ENCODE measurements at regions not wholly inside any gene's neighbourhood (a gene's known extent, or its start where the extent isn't known, plus 50 kb on each side); places are given as distances from the start of the nearest gene placed in this dataset.

DNA sequence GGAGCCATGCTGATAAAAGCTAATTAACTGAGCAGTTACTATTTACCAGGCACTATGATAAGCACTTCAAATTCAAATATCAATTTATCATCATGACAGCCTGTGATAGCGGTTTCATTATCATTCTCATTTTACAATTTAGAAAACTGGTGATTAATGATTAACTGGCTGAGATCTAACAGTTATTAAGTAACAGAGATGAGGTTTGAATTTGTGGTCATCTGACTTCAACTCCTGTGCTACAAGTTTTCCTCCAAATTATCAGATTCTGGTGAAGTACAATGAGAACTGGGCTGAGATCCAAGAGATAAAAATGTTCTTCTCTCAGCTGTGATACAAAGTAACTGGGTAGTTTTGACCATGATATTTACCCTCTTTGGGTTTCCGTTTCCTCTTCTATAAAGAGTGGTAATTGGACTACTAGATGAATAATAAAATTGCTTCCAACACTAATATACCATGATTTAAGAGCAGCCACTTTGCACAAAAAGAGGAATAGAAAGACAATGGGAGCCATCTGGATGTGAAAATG lies 74.5 kb upstream of the CCNG1 start:
- no peaks in the 10 kb centered on the region for H3K9me3 Mint-ChIP-seq
- no peak overlapping the region for H3K27ac Mint-ChIP-seq
- no peak for DNase-seq (ENCODE audit: low spot score)
- H3K27me3 Mint-ChIP-seq (ENCODE audit: low read depth): no peaks in the 10 kb centered on the region
- no peaks in the 10 kb centered on the region for H3K36me3 Mint-ChIP-seq (ENCODE audit: low read depth)
- peaks cover 1% of the 10 kb centered on the region for H3K4me1 Mint-ChIP-seq (ENCODE audit: low read depth)
- H3K4me3 Mint-ChIP-seq: no peak overlapping the region

- H3K4me3 Mint-ChIP-seq: no peak overlapping the region
- H3K4me1 Mint-ChIP-seq (ENCODE audit: low read depth): peaks cover 1% of the 10 kb centered on the region
- no peaks in the 10 kb centered on the region for H3K36me3 Mint-ChIP-seq (ENCODE audit: low read depth)
Measured at GRCh38 chr5:163363389-163363788, 74.0 kb upstream of the CCNG1 start.

DNA sequence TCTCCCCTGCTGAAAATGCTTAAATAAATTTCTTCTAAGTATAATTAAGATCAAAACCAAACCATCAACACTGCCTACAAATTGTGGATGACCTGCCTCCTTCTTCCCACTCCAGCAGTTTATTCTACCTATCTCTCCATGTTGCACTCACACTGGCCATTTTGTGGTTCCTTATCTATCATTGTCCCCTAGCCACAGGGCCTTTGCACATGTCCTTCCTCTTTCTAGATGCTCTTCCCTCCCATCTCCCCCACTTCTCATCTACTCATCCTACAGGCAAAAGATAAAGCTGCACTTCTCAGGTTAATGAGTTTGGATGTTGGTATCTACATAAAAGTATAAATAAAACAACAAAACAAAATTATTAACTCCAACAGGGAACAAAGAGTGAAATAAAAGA lies 70.6 kb upstream of the CCNG1 start:
- no peak overlapping the region for H3K4me3 Mint-ChIP-seq
- no peaks in the 10 kb centered on the region for H3K9me3 Mint-ChIP-seq
- H3K4me1 Mint-ChIP-seq (ENCODE audit: low read depth): peaks cover 1% of the 10 kb centered on the region
- no peak overlapping the region for H3K27ac Mint-ChIP-seq
- H3K27me3 Mint-ChIP-seq (ENCODE audit: low read depth): no peaks in the 10 kb centered on the region
- DNase-seq (ENCODE audit: low spot score): no peak
- no peaks in the 10 kb centered on the region for H3K36me3 Mint-ChIP-seq (ENCODE audit: low read depth)

More at GRCh38 chr5:163363389-163363788, 74.0 kb upstream of the CCNG1 start:
- H3K27ac Mint-ChIP-seq: no peak overlapping the region
- no peaks in the 10 kb centered on the region for H3K27me3 Mint-ChIP-seq (ENCODE audit: low read depth)
- no peaks in the 10 kb centered on the region for H3K9me3 Mint-ChIP-seq
- DNase-seq (ENCODE audit: low spot score): no peak

- no peak for DNase-seq (ENCODE audit: low spot score)
- Mint-ChIP-seq H3K4me3 (no peak overlapping the region), H3K27me3 (ENCODE audit: low read depth) (no peaks in the 10 kb centered on the region), H3K36me3 (ENCODE audit: low read depth) (no peaks in the 10 kb centered on the region), H3K27ac (no peak overlapping the region), H3K9me3 (no peaks in the 10 kb centered on the region), H3K4me1 (ENCODE audit: low read depth) (no peaks in the 10 kb centered on the region)
Measured at GRCh38 chr5:163369776-163370385, 67.5 kb upstream of the CCNG1 start.

- DNase-seq (ENCODE audit: low spot score): no peak
- Mint-ChIP-seq H3K36me3 (ENCODE audit: low read depth) (no peaks in the 10 kb centered on the region), H3K27ac (no peak overlapping the region), H3K4me3 (no peak overlapping the region), H3K4me1 (ENCODE audit: low read depth) (no peaks in the 10 kb centered on the region), H3K9me3 (no peaks in the 10 kb centered on the region), H3K27me3 (ENCODE audit: low read depth) (no peaks in the 10 kb centered on the region)
Measured at GRCh38 chr5:163373436-163374084, 63.8 kb upstream of the CCNG1 start.

DNA sequence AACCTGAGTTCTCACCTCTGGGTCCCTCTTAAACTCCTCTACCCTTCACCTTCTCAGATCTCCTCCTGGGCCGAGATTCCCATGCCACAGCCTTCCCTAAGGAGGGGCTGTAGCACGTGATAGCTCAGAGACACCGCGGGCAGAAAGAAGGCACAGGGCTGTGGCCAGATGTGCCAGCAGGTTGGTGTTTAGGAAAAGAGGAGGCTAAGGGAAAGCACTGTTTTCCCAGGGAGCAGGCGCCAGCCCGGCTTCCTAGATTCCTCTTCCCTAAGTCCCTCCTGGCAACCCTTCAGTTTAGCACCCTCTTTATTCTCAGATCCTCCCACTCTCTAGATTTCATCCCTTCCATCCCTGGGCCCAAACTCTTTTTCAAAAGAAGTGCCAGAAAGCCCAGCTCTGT lies 59.4 kb upstream of the CCNG1 start:
- Mint-ChIP-seq H3K27ac (no peak overlapping the region), H3K36me3 (ENCODE audit: low read depth) (no peaks in the 10 kb centered on the region), H3K27me3 (ENCODE audit: low read depth) (no peaks in the 10 kb centered on the region), H3K9me3 (no peaks in the 10 kb centered on the region), H3K4me1 (ENCODE audit: low read depth) (no peaks in the 10 kb centered on the region), H3K4me3 (no peak overlapping the region)
- no peak for DNase-seq (ENCODE audit: low spot score)

- H3K36me3 Mint-ChIP-seq (ENCODE audit: low read depth): no peaks in the 10 kb centered on the region
Measured at GRCh38 chr5:163379298-163380155, 57.9 kb upstream of the CCNG1 start.

GRCh38 chr5:163381832-163382231 lies 55.6 kb upstream of the CCNG1 start:
- H3K27ac Mint-ChIP-seq: no peak overlapping the region
- H3K9me3 Mint-ChIP-seq: no peaks in the 10 kb centered on the region
- no peak overlapping the region for H3K4me3 Mint-ChIP-seq
- H3K36me3 Mint-ChIP-seq (ENCODE audit: low read depth): no peaks in the 10 kb centered on the region
- no peaks in the 10 kb centered on the region for H3K27me3 Mint-ChIP-seq (ENCODE audit: low read depth)
- no peak for DNase-seq (ENCODE audit: low spot score)
- no peaks in the 10 kb centered on the region for H3K4me1 Mint-ChIP-seq (ENCODE audit: low read depth)

More at GRCh38 chr5:163379298-163380155, 57.9 kb upstream of the CCNG1 start:
- no peak for DNase-seq (ENCODE audit: low spot score)
- H3K4me3 Mint-ChIP-seq: no peak overlapping the region
- no peak overlapping the region for H3K27ac Mint-ChIP-seq
- H3K9me3 Mint-ChIP-seq: no peaks in the 10 kb centered on the region
- H3K27me3 Mint-ChIP-seq (ENCODE audit: low read depth): no peaks in the 10 kb centered on the region
- H3K4me1 Mint-ChIP-seq (ENCODE audit: low read depth): no peaks in the 10 kb centered on the region

- H3K27me3 Mint-ChIP-seq (ENCODE audit: low read depth): no peaks in the 10 kb centered on the region
- H3K4me3 Mint-ChIP-seq: no peak overlapping the region
- no peaks in the 10 kb centered on the region for H3K36me3 Mint-ChIP-seq (ENCODE audit: low read depth)
- H3K4me1 Mint-ChIP-seq (ENCODE audit: low read depth): no peaks in the 10 kb centered on the region
- no peaks in the 10 kb centered on the region for H3K9me3 Mint-ChIP-seq
- no peak overlapping the region for H3K27ac Mint-ChIP-seq
- no peak for DNase-seq (ENCODE audit: low spot score)
Measured at GRCh38 chr5:163383754-163384153, 53.6 kb upstream of the CCNG1 start.

DNA sequence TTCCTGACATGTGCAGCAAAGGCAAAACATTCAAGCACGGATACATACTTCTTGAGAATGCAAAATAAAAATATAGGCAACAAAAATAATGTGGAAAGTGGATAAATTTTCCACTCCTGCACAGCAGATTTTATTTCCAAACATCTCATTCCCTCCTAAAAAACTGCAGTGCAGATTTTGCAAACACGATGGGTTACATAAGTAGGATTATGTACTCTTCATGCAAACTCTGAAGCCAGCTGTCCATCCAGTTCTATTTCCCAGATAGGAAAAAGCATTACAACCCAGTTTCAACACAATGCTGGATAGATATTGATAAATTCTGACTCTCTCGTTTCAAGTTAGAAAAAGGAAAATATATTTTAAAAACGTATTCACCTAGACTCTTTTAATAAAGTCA lies 52.7 kb upstream of the CCNG1 start:
- H3K4me3 Mint-ChIP-seq: no peak overlapping the region
- H3K9me3 Mint-ChIP-seq: no peaks in the 10 kb centered on the region
- H3K27ac Mint-ChIP-seq: no peak overlapping the region
- no peaks in the 10 kb centered on the region for H3K4me1 Mint-ChIP-seq (ENCODE audit: low read depth)
- DNase-seq (ENCODE audit: low spot score): no peak
- H3K36me3 Mint-ChIP-seq (ENCODE audit: low read depth): no peaks in the 10 kb centered on the region
- no peaks in the 10 kb centered on the region for H3K27me3 Mint-ChIP-seq (ENCODE audit: low read depth)

GRCh38 chr5:163385271-163385670 lies 52.1 kb upstream of the CCNG1 start:
- Mint-ChIP-seq H3K36me3 (ENCODE audit: low read depth) (no peaks in the 10 kb centered on the region), H3K4me3 (no peak overlapping the region), H3K27ac (no peak overlapping the region), H3K27me3 (ENCODE audit: low read depth) (peaks cover under 1% of the 10 kb centered on the region), H3K9me3 (peaks cover under 1% of the 10 kb centered on the region), H3K4me1 (ENCODE audit: low read depth) (no peaks in the 10 kb centered on the region)
- no peak for DNase-seq (ENCODE audit: low spot score)

- no peaks in the 10 kb centered on the region for H3K4me1 Mint-ChIP-seq (ENCODE audit: low read depth)
- H3K9me3 Mint-ChIP-seq: peaks cover 4% of the 10 kb centered on the region
- peaks cover 4% of the 10 kb centered on the region for H3K27me3 Mint-ChIP-seq (ENCODE audit: low read depth)
- H3K27ac Mint-ChIP-seq: no peak overlapping the region
- H3K36me3 Mint-ChIP-seq (ENCODE audit: low read depth): no peaks in the 10 kb centered on the region
- H3K4me3 Mint-ChIP-seq: no peak overlapping the region
- no peak for DNase-seq (ENCODE audit: low spot score)
Measured at GRCh38 chr5:163385824-163386223, 51.6 kb upstream of the CCNG1 start.

DNA sequence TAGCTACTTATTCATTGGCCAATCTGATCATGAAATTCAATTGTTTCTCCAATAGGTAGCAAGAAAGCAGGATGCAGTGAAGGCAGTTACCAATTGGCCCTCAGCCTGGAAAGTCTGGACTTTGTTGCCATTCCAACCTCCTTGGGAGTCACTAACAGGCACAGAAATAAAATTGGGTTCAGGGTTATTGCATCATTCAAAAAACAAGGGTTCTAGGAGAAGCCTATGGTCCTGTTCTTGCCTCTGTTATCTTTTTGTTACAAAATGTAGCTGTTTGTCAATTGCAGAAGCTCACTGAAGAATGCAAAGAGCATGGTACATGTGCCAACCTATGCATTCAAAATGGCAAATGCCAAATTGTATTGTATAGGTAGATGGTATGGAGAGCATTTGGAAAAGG lies 51.0 kb upstream of the CCNG1 start:
- Mint-ChIP-seq H3K9me3 (peaks cover 4% of the 10 kb centered on the region), H3K4me1 (ENCODE audit: low read depth) (no peaks in the 10 kb centered on the region), H3K27me3 (ENCODE audit: low read depth) (peaks cover 4% of the 10 kb centered on the region), H3K36me3 (ENCODE audit: low read depth) (no peaks in the 10 kb centered on the region), H3K4me3 (no peak overlapping the region), H3K27ac (no peak overlapping the region)
- no peak for DNase-seq (ENCODE audit: low spot score)

Data from T-helper 2 cell treated with Interferon-gamma antibody and Interleukin-4, amounts not matched to agents 5 μg/mL and 100 μg/mL, for 36 hours (primary cell).